ENCODE measurements at regions not wholly inside any gene's neighbourhood (a gene's known extent, or its start where the extent isn't known, plus 50 kb on each side); places are given as distances from the start of the nearest gene placed in this dataset.

GRCh38 chr5:2131826-2132496, 249.2 kb upstream of the IRX4 start:
- no peak for DNase-seq (ENCODE audit: low spot score)
- ATAC-seq = no peak
- intact Hi-C loops (cut with DNase I) = no loop called here

- ATAC-seq (no peak), DNase-seq (ENCODE audit: low spot score) (no peak)
- intact Hi-C loops (cut with DNase I) = no loop called here
Measured at GRCh38 chr5:2131196-2131595, 248.5 kb upstream of the IRX4 start.

DNA sequence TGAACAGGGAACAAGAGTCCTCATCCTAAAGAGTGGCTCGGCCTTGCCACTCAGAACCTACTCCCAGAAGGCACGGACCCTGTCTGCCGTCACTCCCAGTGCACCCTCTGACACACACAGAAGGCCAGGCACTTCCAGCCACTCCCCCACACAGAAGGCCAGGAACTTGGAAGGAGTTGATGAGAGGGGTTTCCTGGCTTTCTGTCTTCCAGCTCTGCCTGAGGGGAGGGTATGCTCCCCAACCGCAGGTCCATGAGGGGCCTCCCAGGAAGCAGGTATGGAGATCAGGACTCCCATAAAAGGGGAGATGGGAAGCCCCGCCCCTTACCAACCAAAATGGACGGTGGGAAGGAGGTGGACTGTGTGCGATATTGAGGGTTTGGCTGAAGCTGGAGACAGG, 247.6 kb upstream of the IRX4 start:
- intact Hi-C loops (cut with DNase I) = no loop called here
- ATAC-seq = no peak
- no peak for DNase-seq (ENCODE audit: low spot score)

DNA sequence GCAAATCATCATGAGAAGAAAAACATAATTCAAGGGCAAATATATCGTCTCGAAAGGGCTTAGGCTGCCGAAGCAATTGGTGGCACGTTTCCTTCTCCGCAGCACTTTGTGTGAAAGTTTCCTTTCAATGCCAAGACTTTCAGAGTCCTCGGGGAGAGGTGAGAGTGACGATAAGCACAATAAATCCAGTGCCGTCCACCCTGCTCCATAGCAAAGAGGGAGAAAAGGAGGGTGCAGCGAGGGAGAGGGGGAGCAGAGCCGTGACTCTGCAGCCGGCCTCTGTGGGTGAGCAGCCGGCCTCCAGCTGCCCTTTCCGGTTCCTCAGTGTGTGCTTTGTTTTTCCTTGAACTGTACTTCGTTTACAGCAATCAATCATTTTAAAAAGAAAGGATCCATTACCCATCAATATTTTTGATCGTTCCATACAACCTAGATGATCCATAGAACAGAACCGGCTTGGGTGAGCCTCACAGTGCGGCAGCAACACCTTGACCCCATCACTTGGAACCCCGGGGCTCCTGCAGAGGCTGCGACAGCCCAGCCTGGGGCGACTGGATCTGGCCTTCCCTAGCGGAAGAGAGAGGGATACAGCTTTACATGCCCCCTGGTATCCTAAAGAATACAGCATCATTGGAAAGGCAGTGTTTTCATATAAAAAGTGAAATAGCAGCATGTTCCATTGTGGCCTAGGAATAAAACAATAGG, 247.0 kb upstream of the IRX4 start:
- no peak for DNase-seq (ENCODE audit: low spot score)
- ATAC-seq = no peak
- intact Hi-C loops (cut with DNase I) = no loop called here

- intact Hi-C loops (cut with DNase I) = no loop called here
- ATAC-seq (no peak), DNase-seq (ENCODE audit: low spot score) (no peak)
Measured at GRCh38 chr5:2128686-2129355, 246.1 kb upstream of the IRX4 start.

- intact Hi-C loops (cut with DNase I) = no loop called here
- DNase-seq (ENCODE audit: low spot score) (no peak), ATAC-seq (no peak)
Measured at GRCh38 chr5:2126512-2126911, 243.8 kb upstream of the IRX4 start.

DNA sequence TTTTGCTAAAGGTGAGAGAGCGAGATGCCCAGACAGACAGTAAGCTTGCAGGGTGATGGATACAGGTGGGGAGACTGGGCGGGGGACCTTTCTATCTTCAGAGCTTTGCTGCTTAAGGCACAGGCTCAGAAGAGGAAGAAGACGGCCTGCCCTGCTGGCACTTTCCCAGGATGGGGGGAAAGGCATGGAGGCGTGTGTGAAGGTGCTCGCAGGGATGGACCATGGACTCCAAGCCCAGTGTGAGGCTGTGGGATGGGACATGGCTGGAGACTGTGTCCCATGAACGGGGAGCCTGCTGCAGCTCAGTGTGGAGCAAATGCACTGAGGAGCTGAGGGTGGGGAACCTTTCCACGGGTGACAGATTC, 243.2 kb upstream of the IRX4 start:
- ATAC-seq = no peak
- no peak for DNase-seq (ENCODE audit: low spot score)
- intact Hi-C loops (cut with DNase I) = no loop called here

GRCh38 chr5:2125171-2125900, 242.6 kb upstream of the IRX4 start:
- intact Hi-C loops (cut with DNase I) = no loop called here
- ATAC-seq (no peak), DNase-seq (ENCODE audit: low spot score) (no peak)

DNA sequence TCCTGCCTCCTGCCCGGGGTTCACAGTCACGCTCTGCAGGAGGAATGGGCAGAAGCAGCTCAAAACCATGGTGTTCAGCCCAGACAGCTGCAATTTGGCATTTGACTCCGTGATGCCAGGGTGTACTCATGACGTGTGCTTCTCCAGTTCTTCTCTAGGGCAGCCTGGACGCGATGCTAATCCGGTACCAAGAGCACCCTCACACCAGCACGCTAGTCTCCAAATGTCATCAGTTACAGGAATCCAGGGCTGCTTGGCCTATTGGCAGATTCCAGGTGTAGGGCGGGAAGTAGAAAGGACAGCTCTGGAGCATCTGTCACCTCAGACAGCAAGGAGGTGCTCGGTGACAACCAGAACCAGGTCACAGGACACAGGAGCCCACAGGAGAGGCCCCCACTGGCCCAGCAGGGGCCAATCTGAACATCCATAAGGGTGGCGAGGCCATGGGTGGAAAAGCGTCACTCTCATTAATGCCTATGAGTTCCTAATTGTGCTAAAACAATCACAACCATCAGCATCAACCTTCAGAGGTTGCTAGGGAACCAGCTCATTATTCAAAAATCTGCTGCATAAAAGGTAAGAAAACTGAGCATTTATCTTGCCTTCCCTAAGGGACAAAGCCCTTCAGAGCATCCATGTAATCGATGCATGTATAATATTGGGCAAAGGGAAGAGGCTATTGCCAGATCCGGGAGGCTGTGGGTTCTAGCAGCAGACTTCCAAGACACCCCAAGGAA, 241.9 kb upstream of the IRX4 start:
- ATAC-seq (no peak), DNase-seq (ENCODE audit: low spot score) (no peak)
- intact Hi-C loops (cut with DNase I) = no loop called here

DNA sequence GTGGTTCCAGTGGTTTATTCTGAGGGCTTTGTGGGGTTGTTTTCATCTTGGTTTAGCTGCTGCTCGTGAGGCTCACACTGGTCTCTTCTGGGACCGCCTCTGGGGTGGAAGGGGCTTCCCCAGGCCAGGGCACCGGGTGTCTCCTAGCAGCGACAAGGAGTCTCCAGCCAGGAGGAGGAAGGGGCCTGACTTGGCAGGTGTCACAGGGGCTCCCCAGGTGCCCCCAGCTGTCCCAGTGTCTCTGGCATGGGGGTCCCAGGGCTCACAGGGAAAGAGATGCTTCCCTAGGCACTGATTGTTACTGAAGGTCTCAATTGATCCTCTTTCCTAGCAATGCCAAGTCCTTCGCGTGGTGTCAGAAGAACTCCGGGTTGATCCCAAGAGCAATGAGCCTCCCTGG, 241.1 kb upstream of the IRX4 start:
- ATAC-seq = no peak
- intact Hi-C loops (cut with DNase I) = no loop called here
- DNase-seq (ENCODE audit: low spot score) = no peak

DNA sequence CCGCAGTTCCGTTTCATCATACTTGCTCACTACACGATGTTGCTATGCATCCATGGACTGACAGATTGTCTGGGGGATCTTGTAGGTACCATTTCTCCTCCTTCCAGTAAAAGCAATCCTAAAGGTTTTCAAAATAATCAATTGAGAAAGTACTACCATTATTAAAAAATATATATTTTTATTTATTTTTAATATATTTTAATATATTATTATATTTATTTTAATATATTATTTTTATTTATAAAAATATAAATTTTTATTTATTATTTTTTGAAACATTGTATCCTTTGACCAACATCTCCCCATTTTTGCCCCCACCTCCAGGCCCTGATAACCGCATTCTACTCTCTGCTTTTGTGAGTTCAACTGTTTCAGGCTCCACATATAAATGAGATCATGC, 237.6 kb upstream of the IRX4 start:
- intact Hi-C loops (cut with DNase I) = no loop called here
- DNase-seq (ENCODE audit: low spot score) = no peak
- ATAC-seq = no peak

GRCh38 chr5:2119573-2119972, 236.8 kb upstream of the IRX4 start:
- DNase-seq (ENCODE audit: low spot score) (no peak), ATAC-seq (no peak)
- intact Hi-C loops (cut with DNase I) = no loop called here

DNA sequence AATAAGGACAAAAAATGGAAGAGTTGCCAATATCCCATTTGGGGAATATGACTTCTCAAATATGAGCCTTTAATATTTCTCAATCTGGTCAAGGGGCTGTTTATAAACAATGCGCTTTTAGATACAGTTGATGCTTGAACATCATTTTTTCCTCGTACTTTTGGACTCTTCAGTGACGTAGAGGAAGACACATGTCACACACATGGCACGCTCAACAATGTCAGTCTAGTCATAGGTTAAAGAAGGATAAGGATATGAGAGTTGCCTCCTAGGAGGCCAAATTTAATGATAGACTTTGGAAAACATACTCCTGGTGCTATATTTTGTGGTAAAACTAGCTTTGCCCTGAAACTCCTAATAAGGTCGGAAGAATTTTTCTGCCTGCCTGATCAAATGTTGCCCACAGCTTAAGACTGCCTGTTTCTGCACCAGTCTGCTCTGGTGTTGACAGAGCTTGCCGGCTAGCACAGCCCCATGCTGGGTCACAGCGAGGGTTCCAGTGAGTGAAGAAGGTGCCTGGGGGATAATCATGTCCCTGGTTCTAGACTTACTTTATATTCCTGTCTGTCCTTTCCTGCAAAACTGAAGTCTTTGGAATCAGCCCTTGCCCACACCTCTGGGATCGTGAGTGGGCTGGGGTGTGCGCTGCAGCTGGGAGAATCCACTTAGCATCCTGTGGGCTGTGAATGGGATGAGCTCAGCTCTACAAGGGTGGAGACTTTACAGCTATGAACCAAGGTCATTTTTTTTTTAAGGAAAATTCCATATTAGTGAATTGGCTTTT, 230.8 kb upstream of the IRX4 start:
- ATAC-seq (no peak), DNase-seq (ENCODE audit: low spot score) (no peak)
- intact Hi-C loops (cut with DNase I) = no loop called here

DNA sequence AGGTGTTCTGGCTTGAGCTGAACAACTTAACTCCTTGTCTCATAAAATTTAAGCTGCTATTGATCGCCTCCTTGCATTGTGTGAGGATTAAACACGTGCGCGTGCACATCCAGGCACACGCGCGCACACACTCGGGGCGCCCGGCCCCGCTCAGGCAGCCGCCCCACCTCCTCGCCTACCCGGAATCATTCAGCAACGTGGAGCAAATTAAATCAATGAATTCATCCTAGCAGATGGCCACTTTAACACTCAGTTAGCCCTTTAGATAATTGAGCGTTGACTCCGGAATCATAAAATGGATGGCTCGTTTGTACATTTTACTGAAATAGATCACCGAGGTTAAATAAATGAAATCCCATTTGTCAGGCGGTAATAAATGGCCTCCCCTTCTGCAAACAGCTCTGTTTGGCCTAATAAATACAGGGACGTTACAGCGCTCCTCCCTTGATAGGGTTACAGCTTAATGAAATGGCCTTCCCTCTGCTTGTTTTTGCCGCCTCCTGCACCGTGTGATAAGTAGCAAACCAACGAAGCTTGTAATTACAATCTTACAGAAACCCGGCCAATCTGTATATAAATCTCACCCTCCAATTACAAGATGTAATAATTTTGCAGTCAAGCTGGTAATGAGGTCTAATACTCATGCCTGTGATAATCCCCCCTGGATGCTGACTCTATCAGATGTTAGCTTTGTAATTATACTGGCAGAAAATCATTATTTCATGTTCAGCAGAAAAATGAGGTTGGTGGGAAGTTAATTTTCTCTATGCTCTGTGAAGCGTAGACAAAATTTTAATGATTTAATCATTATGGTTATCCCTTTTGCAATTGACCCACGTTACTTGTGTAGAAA, 229.7 kb upstream of the IRX4 start:
- intact Hi-C loops (cut with DNase I) = no loop called here
- DNase-seq (ENCODE audit: low spot score) (no peak), ATAC-seq (no peak)

DNA sequence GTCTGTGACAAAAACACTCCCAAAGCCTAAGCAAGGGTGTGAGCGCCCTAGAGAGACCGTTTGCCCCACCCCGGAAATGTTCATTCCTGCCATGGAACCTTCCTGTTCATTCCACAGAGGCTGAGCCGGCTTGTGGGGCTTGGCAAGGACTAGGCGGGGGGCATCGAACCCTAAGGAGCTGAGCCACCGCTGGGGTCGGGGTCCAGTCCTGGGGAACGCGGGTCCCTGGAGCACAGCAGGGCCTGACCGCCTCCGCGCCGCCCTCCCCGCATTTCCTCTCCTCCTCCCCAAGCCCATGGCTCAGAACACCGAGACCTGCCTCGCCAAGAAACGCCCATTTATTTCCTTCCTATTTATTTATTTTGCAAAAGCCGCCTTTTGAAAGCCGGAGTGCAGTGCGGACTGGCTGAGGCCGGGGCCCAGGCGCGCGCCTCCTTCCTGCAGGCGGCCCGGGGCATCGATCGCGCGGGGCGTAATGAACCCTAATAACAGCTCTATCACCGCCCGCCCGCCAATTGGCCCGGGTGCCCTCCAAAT, 228.9 kb upstream of the IRX4 start:
- DNase-seq (ENCODE audit: low spot score) (no peak), ATAC-seq (no peak)
- intact Hi-C loops (cut with DNase I) = no loop called here

GRCh38 chr5:2110934-2111462, 228.3 kb upstream of the IRX4 start:
- DNase-seq (ENCODE audit: low spot score) (no peak), ATAC-seq (no peak)
- intact Hi-C loops (cut with DNase I) = no loop called here
